WI38 (cell line): ENCODE measurements at regions not wholly inside any gene's neighbourhood (a gene's known extent, or its start where the extent isn't known, plus 50 kb on each side); places are given as distances from the start of the nearest gene placed in this dataset.

Experiments
- H3K4me3 ChIP-seq: 2 replicates; pipeline ENCODE4 v1.5.1; 2011; ENCODE audit warnings: low read depth, mild to moderate bottlenecking, control low read depth, low read length
- CTCF ChIP-seq: IDR thresholded peaks from 2 replicates; pipeline ENCODE4 v1.5.1; 2012; ENCODE audit warnings: low read depth, mild to moderate bottlenecking, control low read depth, low read length

- no peak overlapping the region for H3K4me3 ChIP-seq
- no peak for TF ChIP-seq CTCF
These were observed 713.4 kb downstream of the SLITRK5 start for GRCh38 chr13:88384542-88384941.

- TF ChIP-seq CTCF, result no peak
These were observed 724.6 kb downstream of the SLITRK5 start for GRCh38 chr13:88395804-88396203.

GRCh38 chr13:88411696-88412095 is 740.5 kb downstream of the SLITRK5 start:
- TF ChIP-seq CTCF, result no peak
- H3K4me3 ChIP-seq, result no peak overlapping the region

More at GRCh38 chr13:88395804-88396203, 724.6 kb downstream of the SLITRK5 start:
- H3K4me3 ChIP-seq, result no peak overlapping the region

GRCh38 chr13:88417801-88418200 is 746.6 kb downstream of the SLITRK5 start:
- H3K4me3 ChIP-seq, result no peak overlapping the region
- TF ChIP-seq CTCF, result no peak

GRCh38 chr13:88424463-88424862 is 753.3 kb downstream of the SLITRK5 start:
- H3K4me3 ChIP-seq, result no peak overlapping the region
- no peak for TF ChIP-seq CTCF

GRCh38 chr13:88426661-88427060 is 755.5 kb downstream of the SLITRK5 start:
- no peak overlapping the region for H3K4me3 ChIP-seq
- no peak for TF ChIP-seq CTCF

GRCh38 chr13:88429862-88430261 is 758.7 kb downstream of the SLITRK5 start:
- TF ChIP-seq CTCF, result no peak
- H3K4me3 ChIP-seq, result no peak overlapping the region
